Activated CD8-positive, alpha-beta memory T cell treated with anti-CD3 and anti-CD28 coated beads for 24 hours (primary cell): ENCODE measurements at regions not wholly inside any gene's neighbourhood (a gene's known extent, or its start where the extent isn't known, plus 50 kb on each side); places are given as distances from the start of the nearest gene placed in this dataset.

Experiments
- DNase-seq: peaks from one replicate; pipeline ENCODE4 v3.0.0-alpha.2; 2020

DNA sequence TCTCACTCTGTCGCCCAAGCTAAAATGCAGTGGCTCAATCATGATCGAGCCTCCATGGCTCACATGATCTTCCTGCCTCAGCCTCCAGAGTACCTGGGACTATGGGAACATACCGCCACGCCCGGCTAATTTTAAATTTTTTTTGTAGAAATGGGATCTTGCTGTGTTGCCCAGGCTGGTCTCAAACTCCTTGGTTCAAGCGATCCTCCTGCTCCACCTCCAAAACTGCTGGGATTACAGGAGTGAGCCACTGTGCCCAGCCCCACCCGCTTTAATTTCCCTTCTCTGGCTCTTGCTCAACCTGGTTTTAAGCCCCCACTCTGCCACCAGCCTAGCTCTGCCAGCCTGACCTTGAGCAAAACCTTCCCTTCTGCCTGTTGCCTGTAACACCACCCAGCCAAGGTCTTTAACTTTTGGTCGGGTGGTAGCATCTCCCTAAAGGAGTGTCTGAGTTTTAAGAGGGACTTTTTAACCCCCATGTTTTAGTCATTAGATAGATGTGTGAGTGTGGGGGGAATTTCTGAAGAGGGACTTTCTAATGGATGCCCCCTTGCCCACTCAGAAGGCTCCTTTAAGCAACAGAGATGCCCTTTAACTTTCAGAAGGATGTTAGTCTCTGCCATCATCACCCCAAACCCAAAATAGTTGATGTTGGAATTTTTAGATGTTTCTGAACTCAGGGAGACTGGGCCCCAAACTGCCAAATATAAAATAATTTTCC, 71.8 kb upstream of the FOXP4 start:
- DNase-seq: no peak

DNA sequence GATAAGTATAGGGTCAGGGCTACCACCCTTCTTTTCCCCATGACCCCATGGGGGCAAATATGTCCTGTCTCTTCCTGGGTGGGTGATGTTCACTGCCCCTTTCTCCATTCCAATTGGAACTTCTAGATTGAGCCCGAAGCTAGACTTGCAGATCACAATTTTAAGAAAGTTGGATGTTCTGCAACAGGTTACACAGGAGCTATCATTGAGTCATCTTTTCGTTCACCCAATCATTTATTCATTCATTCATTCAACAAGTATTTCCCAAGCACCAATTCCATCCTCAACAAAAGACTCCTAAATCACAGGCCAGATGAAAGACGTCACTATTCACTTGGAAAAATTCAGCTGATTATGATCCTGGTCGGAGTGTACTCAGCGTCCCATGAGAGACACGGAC, 71.0 kb upstream of the FOXP4 start:
- no peak for DNase-seq

DNA sequence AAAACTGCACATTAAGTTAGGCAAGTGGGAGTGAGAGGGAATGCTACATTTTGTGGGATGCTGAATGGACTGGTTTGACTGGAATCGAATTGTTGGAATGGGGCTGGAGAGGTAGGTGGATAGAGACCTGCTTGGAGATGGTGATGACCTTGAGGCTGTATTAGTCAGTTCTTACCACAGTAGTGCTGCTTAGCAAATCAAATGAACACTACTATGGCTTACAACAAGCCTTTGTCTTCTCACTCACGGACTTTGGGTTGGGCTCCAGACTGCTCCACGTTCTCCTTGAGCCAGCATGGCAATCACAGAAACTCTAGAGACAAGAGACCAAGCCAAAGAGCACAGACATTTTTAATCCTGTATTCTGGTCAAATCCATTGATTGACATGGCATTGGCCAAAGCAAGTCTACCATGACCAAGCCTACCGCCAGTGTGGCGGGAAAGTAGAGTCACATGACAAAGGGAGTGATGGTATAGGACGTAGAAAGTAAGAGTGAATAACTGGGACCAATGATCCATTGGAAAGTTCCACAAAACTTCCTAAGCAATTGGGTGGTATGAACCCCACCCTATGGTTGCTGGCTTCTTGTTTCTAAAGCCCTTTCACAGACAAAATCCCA, 70.3 kb upstream of the FOXP4 start:
- no peak for DNase-seq

DNA sequence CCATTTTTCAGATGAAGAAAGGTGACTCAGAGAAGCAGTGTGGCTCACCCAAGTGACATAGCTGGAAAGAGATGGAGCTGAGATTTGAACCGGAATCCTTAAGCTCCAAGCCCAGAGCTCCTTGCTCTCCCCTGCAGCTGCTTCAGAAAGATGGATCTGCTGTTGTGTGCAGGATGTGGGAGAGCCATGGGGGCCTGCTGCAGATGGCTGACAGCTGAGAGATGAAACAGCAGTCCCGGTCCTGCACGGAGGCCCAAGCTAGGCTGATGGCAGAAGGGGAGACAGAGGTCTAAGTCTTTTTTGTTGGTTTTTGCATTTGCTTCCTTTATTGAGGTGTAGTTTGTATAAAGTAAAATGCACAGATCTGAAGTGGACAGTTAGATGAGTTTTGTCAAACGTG, 69.8 kb upstream of the FOXP4 start:
- no peak for DNase-seq

DNA sequence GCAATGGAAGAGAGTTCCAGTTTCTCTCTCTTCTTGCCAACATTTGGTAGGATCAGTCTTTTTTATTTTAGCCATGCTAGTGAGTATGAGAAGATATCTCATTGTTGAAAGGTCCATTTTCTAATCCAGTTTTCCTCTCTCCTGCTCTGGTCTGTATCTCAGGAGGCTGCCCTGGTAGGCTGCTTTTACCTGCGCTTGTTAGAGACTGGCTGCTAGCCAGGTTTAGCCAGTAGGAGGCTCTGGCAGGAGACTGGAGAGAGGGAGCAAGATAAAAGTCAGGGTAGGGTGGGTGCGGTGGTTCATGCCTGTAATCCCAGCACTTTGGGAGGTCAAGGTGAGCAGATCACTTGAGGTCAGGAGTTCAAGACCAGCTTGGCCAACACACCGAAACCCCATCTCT, 68.6 kb upstream of the FOXP4 start:
- DNase-seq: no peak

DNA sequence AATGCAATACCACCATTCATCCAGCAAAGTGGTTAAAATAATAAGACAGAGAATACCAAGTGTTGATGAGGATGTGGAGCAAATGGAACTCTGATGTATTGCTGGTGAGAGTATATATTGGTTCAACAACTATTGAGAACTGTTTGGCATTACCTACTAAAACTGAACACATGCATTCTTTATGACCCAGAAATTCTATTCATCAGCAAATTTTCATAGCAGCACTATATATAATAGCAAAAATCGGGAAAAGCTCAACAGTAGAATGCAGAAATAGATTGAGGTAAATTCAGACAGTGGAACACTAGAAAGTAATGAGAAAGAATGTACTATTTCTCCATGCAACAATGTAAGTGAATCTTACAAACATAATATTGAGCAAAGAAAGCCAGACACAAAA, 62.2 kb upstream of the FOXP4 start:
- DNase-seq: no peak

DNA sequence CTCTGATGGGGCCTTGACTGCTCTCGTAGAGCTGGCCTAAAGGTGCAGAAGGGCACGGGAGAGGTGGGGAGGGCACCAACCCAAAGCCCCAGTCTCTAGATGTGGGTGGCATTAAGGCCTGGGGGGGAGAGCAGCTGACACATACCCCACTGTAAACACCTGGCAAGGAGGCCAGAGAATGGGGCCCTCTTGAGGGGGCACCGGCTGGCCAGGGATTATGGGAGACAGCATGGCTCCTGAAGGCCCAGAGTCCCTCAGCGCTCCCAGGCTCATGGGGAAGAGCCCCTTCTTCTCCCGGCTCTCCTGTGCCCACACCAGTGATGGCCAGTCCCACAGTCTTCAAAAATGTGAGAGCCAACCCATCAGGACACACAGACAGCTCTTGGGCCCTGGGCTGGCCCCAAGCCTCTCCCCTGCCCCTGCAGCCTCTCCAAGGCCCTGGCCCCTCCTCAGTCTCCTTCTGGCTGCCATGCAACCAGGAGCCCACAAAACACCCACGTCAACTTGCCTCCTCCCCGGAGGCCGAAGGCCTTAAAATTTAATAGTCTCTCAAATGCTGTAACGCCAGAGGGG, 58.2 kb upstream of the FOXP4 start:
- DNase-seq: no peak

DNA sequence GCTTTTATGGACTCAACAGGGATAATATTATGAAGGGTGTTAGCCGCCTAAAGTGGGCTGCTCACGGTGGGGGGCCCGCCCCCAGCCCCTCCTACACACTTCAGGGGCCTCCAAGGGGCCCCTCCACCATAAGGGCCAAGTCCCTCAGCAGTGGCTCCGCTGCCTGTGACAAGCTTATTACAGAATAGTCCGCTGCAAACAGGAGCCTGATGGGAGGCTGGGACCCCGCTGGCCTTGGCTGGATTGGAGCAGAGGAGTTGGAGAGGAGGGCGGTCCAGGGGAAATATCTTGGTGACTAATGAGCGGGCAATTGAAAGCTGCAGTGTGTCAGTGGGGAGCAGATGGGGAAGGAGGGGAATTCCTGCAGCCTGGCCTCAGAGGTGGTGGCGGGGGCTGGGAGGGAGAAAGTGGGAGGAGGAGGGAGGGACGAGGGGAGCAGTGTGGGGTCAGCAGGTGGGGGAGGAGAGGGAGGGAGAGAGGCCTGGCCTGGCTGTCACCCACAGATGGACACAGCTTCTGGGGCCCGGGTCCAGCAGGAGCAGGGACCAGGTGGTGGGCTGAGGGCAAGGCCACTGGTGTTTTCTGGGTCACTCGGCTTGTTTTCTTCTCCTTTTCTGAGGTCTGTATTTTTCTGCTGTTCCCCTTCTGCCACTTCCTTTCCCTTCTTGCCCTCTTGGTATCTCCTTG, 57.6 kb upstream of the FOXP4 start:
- no peak for DNase-seq

DNA sequence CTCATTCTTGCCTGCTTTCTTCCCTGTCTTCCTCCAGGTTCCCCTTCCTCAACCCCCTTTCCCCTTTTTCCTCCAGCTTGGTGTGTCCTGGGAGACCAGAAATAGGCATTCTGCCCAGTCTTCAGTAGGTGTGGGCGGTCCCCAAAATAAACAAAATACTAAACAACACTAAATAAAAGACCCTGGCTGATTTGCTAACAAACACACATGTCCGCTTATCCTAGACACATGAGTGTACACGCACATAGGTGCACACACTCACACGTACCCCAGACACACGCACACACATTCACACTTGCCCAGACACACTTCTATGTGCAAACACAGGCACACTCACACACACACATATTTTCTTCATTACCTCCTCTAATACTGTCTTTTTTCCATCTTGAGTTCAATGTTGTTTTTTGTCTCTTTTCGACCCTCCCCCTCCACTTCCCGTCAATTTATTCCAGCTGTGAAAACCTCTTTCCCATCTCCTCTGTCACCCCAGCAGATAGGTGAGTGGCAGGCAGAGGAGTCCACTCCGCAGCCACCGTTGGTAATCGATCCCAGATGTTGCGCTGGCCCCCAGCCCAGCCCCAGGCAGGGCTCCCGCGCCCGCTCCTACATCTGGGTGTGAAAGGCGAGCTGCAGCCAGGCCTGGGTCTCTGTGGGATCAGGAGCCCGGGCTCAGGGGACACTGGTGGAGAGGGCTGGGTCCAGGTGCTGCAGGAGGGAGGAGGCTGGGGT, 56.9 kb upstream of the FOXP4 start:
- DNase-seq: no peak

DNA sequence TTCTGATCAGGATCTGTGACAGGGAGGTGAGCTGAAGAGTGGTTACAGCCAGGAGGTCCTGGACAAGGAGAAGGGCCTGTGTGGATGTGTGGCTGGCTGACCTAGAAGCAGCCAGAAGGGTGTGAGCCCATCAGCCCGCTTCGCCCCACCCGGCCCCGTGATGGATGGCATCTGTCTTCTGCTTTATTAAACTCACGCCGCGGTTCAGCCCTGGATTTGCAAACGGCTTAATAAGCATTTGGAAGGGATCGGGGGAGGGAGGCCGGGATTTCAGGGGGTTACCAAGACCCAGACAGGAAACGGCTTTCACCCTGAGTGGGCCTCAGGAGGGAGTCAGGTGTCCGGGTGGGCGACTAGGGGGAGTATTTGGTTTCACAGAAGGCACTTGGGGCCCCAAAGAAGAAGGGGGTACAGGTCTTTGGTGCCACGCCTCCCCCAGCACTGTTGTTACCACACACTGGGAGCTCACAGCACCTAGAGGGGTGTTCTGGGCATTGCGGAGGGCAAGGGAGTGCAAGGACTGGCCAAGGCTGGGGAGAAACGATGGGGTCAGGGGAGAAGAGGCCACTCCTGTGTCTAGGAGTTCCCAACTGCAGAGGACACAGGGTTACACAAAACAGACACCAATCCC, 53.8 kb upstream of the FOXP4 start:
- no peak for DNase-seq

DNA sequence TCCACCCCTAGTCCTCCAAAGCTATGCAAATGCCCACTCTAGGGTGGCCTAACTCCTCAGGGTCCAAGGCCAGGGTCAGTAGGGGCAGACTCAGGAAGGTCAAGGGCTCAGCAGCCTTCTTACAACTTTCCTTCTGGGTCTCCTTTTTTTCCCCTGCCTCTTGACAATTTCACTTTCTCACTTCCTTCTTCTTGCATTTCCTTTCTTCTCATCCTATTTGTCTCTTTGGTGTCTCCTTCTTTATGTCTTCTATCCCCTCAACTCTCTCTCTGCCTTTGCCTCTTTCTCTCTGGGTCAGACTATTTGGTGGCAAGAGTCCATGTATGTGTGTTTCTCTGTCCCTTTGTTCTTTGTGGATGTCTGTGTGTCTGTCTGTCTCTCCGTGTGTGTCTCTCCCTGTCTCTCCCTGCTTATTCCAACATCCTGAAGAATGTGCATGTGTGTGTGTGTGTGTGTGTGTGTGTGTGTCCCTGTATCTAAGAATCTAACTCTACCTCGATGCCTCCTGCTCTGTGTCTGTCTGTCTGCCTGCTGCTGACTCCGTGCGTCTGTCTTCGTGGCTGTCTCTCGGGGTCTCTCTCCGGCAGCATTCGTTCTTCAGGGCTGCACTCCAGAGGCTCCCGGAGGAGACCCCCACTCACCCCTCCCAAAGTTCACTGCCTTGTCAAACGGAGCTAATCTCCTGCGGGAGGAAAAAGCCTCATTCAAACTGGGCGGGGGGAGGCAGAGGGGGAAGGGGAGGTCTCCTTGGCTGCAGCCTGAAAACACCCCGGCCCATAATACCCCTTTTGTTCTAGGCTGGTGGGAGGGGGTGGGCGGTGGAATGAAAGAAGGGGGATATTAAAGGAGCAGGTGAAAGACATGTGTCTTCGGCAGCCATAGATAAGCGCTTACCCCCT, 51.7 kb upstream of the FOXP4 start:
- DNase-seq: no peak
